Activated naive CD4-positive, alpha-beta T cell treated with anti-CD3 and anti-CD28 coated beads, Interleukin-2, amount 50 U/mL, for 16 hours (primary cell): ENCODE measurements at regions not wholly inside any gene's neighbourhood (a gene's known extent, or its start where the extent isn't known, plus 50 kb on each side); places are given as distances from the start of the nearest gene placed in this dataset.

ENCODE experiments used
- DNase-seq: peaks from one replicate; pipeline ENCODE4 v3.0.0-alpha.2; 2020

GRCh38 chr10:44240584-44241205 lies 144.2 kb downstream of the CXCL12 start:
- no peak for DNase-seq

- no peak for DNase-seq
Measured at GRCh38 chr10:44238212-44238611, 146.7 kb downstream of the CXCL12 start.

DNA sequence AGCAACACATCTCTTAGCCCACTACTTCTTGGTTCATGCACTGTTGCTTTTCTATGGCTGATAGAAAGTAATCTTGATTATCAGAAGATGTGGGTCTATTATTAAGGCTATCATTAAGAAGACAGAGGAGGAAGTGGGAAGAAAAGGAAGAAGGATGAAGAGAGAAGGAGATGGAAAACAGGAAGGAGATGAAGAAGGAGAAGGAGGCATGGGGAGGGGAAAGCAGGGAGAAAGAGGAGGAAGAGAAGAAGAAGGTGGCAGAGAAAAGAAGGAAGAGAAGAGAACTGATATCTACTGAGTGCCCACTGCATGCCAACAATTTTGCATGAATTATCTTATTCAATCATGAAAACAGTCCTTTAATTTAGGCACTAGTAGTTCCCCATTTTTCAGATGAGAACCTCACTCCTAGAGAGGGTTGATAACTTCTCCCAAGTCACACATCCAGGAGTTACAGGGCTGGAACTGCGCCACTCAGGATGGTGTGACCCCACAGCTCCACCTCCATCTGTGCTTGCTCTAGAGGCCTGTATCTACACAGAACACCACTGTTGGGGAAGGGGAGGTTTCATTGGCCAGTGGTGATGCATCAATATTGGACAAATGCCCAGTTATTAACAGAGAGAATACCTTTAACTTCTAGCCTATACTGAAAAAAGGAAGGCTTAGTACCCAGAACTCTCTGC lies 147.4 kb downstream of the CXCL12 start:
- DNase-seq, result no peak

DNA sequence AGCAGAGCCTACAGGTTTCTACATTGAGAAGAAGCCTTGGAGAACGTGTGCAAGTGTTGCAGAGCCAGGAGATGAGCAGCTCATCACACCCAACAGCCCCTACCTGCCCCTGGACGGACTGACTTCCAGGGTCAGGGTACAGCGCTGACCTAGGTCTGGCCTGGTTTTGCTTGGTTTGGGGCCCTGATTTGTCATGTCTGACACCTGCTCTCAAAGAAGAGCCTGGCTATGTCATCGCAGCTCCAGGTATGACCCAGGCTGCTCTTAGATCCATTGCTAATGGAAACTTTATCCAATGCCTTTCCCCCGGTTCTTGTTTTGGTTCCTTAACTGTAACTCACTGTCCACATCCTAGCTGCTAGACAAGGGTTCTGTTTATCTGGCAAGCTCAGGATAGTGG lies 149.5 kb downstream of the CXCL12 start:
- no peak for DNase-seq

DNA sequence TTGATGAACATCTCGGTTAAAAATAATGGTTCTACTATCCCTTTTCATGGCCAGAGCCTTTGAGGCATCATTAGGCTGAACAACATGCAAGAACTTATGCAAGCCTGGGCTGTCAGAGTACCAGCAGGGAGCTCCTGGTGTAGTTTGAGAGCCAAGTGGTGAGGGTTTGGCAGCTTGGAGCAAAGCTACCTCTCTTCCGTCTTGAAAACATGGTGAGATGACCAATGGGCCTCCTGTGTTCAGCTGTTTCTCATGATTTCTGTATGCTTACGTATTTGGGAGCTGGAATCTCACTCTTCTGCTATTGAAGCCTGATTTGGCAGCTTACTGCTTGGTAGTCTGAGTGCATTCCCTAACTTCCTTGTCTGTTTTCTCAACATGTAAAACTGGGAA lies 150.4 kb downstream of the CXCL12 start:
- no peak for DNase-seq

DNA sequence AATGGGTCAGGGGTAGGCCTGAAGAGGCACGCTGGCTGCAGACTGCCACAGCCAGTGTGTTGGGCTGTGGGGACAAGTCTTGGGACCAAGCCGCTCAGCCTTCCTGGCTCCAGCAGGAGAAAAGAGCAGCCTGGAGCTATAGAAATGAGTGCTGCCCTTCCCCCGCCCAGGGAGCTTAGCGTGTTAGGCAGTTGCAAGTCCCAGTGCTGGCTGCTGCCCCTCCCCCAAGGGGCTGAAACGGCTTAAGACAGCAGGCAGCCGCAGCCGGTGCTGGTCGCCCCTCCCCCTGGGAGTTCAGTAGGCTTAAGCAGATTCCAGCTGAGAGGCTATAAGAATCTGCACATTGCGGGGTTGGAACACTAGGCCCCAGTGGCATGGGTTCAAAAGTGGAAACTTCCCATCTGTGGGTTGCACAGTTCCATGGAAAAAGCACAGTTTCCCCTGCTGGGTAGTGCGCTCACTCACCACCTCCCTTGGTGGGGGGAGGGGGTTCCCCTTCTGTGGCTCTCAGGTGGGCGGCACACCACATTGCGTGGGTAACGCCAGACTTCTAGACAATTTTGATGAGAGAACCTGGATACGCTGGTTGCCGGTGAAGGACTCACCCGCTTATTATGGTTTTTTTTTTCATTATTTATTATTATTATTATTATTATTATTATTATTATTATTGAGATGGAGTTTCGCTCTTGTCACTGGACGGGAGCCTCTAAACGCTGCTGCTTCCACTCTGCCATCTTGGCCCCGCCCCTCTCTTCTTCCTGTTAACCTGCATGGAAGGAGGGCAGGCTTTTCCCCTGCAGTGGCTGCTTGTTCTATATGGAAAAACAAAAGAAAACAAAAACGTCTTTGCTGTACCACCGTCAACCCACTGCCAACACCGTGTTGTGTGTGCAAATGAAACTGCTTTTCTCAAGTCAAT lies 151.1 kb downstream of the CXCL12 start:
- DNase-seq, result no peak

DNA sequence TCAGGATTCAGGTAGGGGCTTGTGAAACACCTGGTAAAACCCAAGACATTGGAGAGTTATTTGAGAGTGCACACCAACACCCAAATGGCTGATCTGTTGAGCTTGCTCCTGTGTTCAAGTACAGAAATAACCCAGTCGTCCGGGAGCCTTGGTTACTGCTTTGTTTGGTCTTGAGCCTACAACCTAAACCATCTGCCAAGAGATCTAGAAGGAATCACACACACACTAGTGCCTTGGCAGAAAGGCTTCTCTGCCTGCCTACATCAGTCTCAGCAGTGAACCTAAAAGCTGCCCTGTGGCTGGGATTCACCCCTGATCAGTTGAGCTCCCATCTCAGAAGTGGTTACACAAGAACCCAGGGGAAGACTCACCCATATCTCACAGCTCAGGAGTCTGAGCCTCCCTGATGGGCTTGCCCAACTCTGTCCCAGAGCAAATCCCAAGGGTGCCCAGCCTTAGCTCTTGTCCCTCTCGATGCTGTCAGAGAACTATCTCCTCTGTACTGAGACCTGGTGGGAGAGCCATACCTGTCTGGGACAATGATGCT lies 167.6 kb downstream of the CXCL12 start:
- no peak for DNase-seq

DNA sequence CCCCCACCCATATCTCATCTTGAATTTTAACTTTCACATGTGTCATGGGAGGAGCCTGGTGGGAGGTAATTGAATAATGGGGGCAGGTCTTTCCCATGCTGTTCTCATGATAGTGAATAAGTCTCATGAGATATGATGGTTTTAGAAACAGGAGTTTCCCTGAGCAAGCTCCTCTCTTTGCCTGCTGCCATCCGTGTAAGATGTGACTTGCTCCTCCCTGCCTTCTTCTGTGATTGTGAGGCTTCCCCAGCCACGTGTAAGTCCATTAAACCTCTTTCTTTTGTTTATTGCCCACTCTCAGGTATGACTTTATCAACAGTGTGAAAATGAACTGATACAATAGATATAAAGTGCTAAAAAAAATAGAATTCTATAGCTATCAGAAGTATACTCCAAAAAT lies 168.8 kb downstream of the CXCL12 start:
- DNase-seq, result no peak

GRCh38 chr10:44209811-44210210 lies 175.1 kb downstream of the CXCL12 start:
- no peak for DNase-seq

DNA sequence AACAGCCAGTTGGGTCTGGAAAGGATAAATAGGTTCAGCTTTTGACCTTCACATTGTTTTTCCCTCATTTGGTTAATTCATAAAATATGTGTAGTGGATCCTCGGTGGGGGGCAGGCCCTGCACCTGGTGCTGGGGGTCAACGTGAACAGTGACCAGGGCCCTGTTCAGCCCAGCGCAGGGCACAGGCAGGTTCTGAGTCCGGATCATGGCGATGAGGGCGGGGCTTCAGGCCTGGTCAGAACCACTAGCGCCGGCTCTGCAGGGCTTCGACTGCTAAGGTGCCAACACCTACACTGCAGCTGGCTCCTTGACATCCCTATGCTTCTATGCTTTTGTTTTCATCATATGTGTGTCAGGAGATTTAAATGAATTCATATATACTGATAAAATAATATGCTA lies 177.7 kb downstream of the CXCL12 start:
- DNase-seq, result no peak

DNA sequence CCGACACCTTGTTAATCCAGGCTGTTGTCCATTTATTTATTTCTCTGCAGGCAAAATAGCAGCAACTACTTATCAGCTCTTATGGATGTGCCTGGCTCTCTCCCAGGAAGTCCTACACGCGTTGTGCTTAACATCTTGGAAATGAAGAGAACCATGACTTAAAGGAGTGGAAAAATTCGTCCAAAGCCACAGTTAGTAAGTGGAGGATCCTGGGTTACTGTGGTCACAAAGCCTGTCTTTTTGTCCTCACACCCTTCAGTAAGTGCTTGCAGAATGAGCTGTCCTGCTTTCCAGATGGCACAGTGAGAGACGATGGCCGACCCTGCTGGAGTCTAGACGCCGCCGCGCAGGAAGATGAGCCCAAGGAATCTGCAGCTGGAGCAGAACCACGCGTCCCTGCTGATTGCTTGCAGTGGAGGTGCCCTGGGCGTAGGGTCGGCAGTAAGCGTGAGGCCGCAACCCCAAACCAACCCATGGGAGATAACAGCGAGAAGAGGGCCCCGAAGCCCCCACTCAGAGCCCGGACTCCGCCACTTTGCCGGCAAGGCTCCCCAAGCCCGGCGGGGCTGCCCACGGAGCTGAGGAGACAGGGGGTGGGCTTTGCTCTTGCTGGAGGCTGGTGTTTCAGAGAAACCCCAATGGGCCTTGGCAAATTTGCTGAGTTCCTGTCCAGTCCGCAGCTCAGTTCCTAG lies 178.6 kb downstream of the CXCL12 start:
- no peak for DNase-seq

DNA sequence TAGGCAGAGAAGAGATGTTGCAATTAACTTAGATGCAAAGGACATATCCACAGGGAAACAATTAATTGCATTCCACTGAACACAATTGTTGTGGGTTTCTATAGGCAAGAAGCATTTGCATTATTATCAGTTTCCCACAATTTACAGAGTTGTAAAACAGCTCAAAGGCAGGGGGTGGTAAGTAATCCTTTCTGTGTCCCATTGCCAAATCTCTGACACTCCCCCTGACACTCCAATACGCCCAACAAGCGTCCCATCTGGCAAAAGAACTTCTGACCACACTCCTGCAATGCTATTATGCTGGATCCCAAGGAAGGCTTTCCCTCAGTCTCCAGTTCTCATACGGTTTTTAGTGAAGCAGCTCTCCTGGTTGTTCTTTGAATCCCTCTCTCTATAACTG lies 179.8 kb downstream of the CXCL12 start:
- no peak for DNase-seq

DNA sequence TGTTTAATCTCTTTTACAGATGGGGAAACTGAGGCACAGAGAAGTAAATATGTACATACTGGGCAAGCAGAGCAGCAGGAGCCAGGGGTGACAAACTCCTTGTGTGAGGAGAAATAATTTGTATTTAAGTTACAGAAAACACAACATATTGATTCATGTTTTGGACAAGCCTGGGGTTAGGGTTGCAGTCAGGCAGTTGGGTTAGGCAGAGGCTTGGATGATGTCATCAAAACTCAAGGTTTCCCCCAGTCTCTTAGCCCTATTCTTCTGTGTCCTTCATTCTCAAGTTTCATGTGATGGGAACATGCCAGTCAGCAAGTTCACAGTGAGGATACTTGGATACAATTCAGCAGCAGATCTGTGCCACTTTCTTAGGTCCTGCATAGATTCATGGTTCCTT lies 181.4 kb downstream of the CXCL12 start:
- DNase-seq, result no peak

GRCh38 chr10:44202952-44203351 lies 181.9 kb downstream of the CXCL12 start:
- DNase-seq, result no peak

- no peak for DNase-seq
Measured at GRCh38 chr10:44201656-44202055, 183.2 kb downstream of the CXCL12 start.

GRCh38 chr10:44201011-44201410 lies 183.9 kb downstream of the CXCL12 start:
- no peak for DNase-seq

DNA sequence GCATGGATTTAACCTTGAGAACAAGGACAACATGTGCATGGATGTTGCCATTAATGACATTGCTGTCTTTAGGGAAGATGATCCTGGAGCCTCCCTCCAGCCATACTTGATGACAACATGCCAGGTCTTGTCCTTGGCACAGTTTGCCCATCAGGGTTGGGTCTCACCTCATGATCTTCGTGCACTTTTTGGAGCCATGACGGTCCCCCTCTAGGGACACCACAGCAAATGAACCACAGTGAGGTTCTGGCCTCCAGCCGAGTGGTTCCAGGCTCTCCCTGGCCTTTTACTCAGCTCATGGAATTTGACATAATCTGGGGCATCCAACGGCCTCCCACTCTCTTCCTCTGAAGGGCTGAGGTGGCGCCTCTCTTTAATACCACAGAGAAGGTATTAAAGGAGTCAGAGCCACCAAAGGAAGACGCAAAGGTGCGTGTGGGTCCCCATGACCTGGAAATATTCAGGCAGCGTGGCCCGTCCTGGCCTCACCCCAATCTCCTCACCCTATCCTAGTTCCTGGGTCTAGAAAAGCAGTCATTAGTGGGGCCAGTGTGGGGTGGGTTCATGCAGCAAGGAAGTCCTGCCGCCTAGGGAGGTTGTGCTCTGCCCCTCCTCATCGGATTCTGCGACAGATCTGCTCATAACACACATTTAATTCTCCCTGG lies 184.8 kb downstream of the CXCL12 start:
- DNase-seq, result no peak

GRCh38 chr10:44199267-44199666 lies 185.6 kb downstream of the CXCL12 start:
- DNase-seq, result no peak

DNA sequence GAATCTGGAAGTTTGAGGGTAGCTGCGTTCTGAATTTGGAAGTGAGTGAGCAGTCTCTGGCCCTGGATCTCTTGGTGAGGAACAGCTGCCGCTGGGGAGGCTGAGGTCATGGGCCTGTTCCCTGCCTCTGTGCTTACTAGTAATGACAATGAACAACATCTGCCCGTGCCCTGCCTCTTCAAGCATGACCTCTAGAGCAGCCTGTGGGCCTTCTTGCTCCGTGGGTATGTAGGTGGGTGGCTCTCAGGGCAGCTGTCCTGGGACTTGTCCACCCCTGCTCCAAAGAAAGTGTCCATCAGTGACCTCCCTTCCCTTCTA lies 186.2 kb downstream of the CXCL12 start:
- no peak for DNase-seq

DNA sequence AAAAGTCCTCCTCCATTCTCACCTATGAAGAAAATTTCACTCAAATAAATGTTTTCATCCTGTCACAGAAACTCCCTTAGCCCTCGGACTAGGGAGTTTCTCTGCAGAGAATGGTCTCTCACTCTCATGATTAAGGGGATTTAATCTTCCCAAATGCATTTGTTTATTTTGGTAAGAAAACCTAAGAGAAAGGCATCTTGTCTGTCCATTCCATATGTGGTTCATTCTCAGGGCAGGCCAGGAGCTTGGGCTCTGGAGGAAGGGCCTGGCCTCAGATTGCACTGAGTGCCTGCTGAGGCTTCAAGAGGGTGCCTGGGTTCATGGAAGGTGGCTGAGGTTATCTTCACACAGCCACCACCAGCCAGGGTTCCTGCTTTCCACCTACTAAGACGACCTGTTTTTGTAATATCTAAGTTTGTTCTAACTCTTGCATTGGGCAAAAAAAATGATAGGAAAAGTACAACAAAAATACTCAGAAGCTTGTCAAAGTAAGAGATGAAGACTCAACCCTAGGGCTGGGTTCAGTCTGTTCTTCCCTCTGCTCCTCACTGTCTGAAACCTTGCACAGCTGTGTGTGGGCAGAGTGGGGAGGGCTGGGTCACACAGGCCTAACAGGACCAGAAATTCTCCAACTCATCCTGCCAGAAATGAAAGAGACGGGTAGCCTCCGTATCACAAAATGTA lies 186.7 kb downstream of the CXCL12 start:
- no peak for DNase-seq

DNA sequence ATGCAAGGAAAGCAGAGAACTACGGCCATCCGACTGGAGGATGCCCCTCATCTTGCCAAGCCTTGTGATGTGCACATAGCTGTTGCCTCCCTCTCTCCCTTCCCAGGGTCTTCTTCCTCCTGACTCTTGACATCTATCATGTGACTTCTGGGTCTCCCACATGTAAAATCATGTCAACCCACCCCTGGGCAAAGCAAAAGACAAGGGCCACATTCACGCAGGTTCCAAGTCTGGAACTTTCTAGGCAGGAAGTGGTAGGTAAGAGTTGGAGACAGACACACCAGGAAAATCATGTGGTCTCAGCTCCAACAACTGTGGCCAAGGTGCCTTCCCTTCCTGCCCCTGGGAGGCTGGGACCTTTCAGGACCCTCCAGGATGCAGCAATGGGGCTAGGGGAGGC lies 187.3 kb downstream of the CXCL12 start:
- no peak for DNase-seq

GRCh38 chr10:44196336-44196735 lies 188.6 kb downstream of the CXCL12 start:
- DNase-seq, result no peak
